Rectal smooth muscle tissue (tissue), 1 donor: ENCODE measurements at regions not wholly inside any gene's neighbourhood (a gene's known extent, or its start where the extent isn't known, plus 50 kb on each side); places are given as distances from the start of the nearest gene placed in this dataset.

Experiments
- H3K27ac ChIP-seq: one replicate; pipeline ENCODE4 v1.7.0; 2013; ENCODE audit warnings: low read depth, low read length, inconsistent platforms
- H3K27me3 ChIP-seq: one replicate; pipeline ENCODE4 v1.7.0; 2013; ENCODE audit warnings: low read length; ENCODE audit not compliant: control insufficient read depth, insufficient read depth
- H3K36me3 ChIP-seq: one replicate; pipeline ENCODE4 v1.7.0; 2013; ENCODE audit warnings: low read length; ENCODE audit not compliant: control insufficient read depth, insufficient read depth
- H3K4me1 ChIP-seq: one replicate; pipeline ENCODE4 v1.7.0; 2013; ENCODE audit warnings: low read length; ENCODE audit not compliant: control insufficient read depth, insufficient read depth
- H3K4me3 ChIP-seq: one replicate; pipeline ENCODE4 v1.7.0; 2013; ENCODE audit warnings: low read length
- H3K9ac ChIP-seq: one replicate; pipeline ENCODE4 v1.7.0; 2013; ENCODE audit warnings: low read length

GRCh38 chr1:90122654-90123340 lies 127.9 kb downstream of the ZNF326 start:
- Histone ChIP-seq H3K9ac (no peak overlapping the region), H3K4me3 (no peak overlapping the region), H3K36me3 (no peaks in the 10 kb centered on the region), H3K4me1 (no peaks in the 10 kb centered on the region), H3K27ac (no peak overlapping the region), H3K27me3 (no peaks in the 10 kb centered on the region)

- no peaks in the 10 kb centered on the region for H3K27me3 ChIP-seq
These were observed 119.7 kb downstream of the ZNF326 start for GRCh38 chr1:90114521-90115141.

GRCh38 chr1:90107990-90108389 lies 113.1 kb downstream of the ZNF326 start:
- Histone ChIP-seq H3K4me1 (no peaks in the 10 kb centered on the region), H3K27me3 (no peaks in the 10 kb centered on the region), H3K36me3 (no peaks in the 10 kb centered on the region), H3K9ac (no peak overlapping the region), H3K27ac (no peak overlapping the region), H3K4me3 (no peak overlapping the region)

More at GRCh38 chr1:90114521-90115141, 119.7 kb downstream of the ZNF326 start:
- no peak overlapping the region for H3K9ac ChIP-seq
- no peak overlapping the region for H3K27ac ChIP-seq
- H3K36me3 ChIP-seq: no peaks in the 10 kb centered on the region
- no peak overlapping the region for H3K4me3 ChIP-seq
- H3K4me1 ChIP-seq: no peaks in the 10 kb centered on the region

GRCh38 chr1:90106311-90106710 lies 111.4 kb downstream of the ZNF326 start:
- no peak overlapping the region for H3K9ac ChIP-seq
- H3K27ac ChIP-seq: no peak overlapping the region
- H3K27me3 ChIP-seq: no peaks in the 10 kb centered on the region
- no peaks in the 10 kb centered on the region for H3K4me1 ChIP-seq
- no peaks in the 10 kb centered on the region for H3K36me3 ChIP-seq
- H3K4me3 ChIP-seq: no peak overlapping the region

- no peaks in the 10 kb centered on the region for H3K27me3 ChIP-seq
- no peak overlapping the region for H3K27ac ChIP-seq
- H3K4me1 ChIP-seq: no peaks in the 10 kb centered on the region
- H3K4me3 ChIP-seq: no peak overlapping the region
- H3K9ac ChIP-seq: no peak overlapping the region
- no peaks in the 10 kb centered on the region for H3K36me3 ChIP-seq
These were observed 110.1 kb downstream of the ZNF326 start for GRCh38 chr1:90104941-90105538.

GRCh38 chr1:90100566-90100965 lies 105.7 kb downstream of the ZNF326 start:
- Histone ChIP-seq H3K9ac (no peak overlapping the region), H3K4me3 (no peak overlapping the region), H3K27ac (no peak overlapping the region), H3K4me1 (no peaks in the 10 kb centered on the region), H3K27me3 (no peaks in the 10 kb centered on the region), H3K36me3 (no peaks in the 10 kb centered on the region)

- no peaks in the 10 kb centered on the region for H3K27me3 ChIP-seq
- no peak overlapping the region for H3K27ac ChIP-seq
- no peak overlapping the region for H3K4me3 ChIP-seq
- H3K36me3 ChIP-seq: no peaks in the 10 kb centered on the region
- no peak overlapping the region for H3K9ac ChIP-seq
- no peaks in the 10 kb centered on the region for H3K4me1 ChIP-seq
These were observed 97.5 kb downstream of the ZNF326 start for GRCh38 chr1:90092441-90092840.
